ENCODE measurements at regions not wholly inside any gene's neighbourhood (a gene's known extent, or its start where the extent isn't known, plus 50 kb on each side); places are given as distances from the start of the nearest gene placed in this dataset.

DNA sequence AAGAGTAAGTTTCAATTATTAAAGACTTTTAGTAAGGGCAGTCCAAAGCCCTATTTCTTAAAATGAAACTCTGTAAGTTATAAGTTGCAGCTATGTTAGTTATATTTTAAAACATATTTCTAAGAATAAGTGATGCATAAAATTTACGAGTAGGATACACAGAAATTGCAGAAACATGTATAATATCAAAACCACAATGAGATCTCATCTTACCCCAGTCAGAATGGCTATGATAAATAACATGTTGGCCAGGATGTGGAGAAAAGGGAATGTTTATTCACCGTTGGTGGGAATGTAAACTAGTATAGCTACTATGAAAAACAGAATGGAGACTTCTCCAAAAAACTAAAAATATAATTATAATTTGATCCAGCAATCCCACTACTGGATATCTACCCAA lies 201.2 kb downstream of the CBLN2 start:
- DNase-seq, result no peak

DNA sequence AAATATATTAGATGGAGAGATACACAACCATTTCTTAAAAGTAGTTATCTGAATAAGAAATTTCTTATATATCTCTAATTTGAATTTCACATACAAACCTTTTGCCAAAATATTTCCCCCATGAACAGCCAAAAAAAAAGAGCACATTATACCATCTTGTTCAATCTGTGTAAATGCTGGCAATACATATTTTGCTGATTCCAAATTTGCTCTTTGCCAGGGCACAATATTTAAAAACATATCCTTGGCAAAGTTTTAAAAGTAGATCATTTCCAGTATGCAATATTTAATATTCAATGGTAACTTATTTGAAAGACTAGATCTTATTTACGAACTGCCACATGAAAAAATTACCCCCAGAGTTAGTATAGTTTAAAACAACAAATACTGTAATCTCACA lies 204.2 kb downstream of the CBLN2 start:
- DNase-seq, result no peak

DNA sequence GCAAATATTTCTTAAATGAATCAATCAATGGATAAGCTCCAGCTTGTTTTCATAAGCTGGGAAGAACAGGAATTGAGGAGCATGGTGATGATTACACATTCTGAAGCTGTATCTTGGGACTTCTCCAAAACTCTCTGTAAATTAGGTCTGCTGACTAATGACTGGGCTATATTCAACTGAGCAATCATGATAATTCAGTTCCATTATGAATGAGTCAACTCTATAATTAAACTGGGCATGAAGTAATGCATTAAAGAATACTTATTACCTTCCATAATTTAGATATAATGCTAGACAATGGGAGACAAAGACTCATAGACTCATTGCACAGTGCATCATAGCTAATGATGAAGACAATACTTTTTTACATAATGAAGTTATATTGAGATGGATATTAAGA lies 207.4 kb downstream of the CBLN2 start:
- DNase-seq, result no peak

DNA sequence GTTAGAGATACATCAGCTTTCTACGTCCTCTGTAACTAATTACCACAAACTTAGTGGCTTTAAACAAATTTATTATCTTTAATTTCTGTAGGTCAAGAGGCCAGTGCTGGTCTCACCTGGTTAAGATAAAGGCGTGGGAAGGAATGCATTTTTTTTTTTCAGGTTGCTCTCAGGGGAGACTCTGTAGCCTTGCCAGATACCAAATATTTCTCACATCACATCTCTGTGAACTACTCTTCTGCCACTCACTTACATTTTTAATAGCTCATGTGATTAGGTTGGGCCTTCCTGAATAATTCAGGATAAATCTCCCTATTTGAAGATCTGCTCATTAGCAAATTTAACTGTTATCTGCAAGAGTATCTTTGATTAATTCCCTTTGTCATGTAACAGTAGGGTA lies 214.6 kb downstream of the CBLN2 start:
- no peak for DNase-seq

DNA sequence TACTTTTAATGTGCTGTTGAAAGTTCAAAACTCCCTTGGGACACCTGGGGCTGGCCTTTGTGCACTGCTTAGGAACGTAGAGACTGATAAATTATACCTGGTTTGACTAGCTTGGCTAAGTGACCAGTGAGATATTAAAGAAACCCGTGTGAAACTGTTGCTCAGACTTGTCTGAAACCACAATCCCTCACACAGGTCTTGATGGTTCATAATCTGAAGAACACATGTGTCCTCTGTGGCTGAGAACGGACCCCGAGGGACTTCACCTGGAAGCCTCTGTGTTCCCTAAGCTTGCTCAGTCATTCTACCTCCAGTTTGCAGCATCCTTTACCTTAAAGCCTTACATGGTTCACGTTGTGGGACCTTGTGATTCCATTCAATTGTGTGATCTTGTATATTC lies 218.8 kb downstream of the CBLN2 start:
- no peak for DNase-seq

DNA sequence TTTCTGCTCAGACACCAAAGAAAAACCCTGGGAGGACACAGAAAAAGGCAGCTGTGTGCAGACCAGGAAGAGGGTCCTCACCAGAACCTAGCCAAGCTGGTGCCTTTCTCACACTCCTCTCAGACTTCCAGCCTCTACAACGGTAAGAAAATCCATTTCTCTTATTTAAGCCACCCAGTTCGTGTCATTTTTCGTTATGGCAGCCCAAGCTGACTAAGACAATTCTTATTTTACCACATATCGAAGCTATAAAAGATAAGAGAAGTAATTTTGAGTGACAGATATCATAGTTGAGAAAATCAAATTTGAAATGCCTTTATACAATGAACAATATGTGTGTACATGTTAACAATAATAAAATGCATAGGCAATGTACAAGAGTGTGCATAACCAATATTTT lies 219.5 kb downstream of the CBLN2 start:
- no peak for DNase-seq

DNA sequence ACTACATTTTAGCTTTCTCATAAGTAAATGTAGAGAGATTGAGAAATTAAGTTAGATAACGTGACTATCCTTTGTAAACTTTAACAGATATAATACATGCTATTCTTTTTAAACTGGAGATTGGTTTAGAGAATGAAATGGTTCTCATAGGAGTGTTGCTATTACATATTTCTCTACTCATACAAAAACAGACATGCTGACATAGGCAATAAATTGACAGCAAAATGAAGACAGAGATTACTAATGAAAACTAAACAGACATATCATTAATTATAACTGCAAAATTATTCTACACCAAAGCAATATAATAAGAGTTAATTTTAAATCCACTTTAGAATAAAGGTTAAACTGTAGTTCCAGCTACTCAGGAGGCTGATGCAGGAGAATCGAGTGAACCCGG lies 227.6 kb downstream of the CBLN2 start:
- no peak for DNase-seq

DNA sequence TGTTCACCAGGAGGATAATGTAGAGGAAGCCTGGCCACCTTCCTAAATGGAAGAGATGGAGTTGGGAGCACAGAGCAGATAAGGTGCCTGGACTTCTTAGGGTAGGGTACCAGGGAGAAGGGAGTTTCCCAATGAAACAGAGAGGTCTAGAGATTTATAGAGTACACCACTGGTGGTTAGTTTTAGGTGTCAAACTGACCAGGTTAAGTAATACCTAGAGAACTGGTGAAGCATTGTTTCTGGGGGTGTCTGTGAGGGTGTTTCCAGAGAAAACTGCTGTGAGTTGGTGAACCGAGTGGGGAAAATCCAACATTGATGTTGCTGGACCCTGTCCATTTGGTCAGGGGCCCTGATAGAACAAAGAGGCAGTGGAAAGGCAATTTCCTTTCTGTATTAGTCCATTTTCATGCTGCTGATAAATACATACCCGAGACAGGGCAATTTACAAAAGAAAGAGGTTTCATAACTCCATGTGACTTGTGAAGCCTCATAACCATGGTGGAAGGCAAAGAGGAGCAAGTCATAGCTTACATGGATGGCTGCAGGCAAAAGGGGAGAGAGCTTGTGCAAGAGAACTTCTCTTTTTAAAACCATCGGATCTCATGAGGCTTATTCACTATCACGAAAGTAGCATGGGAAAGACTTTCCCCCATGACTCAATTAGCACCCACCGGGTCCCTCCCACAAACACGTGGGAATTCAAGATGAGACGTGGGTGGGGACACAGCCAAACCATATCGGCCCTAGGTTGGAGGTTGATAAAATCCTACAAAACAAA lies 260.8 kb downstream of the CBLN2 start:
- DNase-seq, result no peak

DNA sequence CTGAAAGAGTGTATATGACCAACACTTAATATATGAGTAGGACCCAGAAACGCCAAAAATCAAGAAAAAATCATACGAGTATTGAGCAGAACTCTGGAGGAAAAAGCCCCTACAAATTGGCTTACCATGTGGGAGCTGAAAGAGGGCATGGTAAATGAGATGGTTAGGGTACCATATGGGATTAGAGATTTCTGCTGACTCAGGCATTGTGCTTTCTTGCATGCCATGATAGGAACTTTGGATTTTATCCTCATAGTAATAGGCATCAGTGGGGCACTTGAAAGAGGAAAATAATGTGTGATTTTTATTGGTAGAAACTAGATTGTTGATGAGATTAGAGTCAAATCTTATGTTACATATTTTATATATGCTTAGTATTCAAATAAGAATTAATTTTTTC lies 271.1 kb downstream of the CBLN2 start:
- no peak for DNase-seq

DNA sequence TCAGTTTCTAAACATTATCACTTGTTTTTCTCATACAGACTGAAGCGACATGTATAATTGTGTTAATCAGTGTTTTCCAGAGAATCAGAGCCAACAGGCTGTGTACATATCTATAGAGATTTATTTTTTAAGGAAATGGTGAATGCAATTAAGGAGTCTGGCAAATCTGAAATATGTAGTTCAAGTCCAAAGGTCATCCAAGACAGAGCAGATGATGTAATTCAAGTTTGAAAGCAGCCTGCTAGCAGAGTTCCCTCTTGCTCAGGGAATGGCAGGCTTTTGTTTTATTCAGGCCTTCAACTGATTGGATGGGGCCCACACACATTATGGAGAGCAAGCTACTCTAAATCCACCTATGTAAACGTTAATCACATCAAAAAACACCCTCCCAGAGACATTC lies 282.6 kb downstream of the CBLN2 start:
- no peak for DNase-seq

DNA sequence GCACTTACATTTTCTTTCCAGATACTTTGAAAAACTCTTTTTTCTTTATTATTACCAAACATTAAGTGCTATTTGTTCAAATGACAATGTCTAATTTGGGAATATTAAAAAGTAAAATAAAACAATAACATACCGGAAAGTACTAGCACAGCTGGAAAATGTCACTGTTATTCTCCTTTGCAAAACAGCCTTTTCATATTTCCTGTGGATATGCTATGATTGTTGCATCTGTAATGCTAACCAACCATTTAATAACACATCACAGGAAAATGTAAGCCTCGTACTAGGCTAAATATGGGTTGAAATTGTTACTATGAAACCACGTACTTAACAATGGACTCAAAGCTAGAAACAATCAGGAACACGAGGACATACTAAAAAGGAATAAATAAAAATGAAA lies 298.1 kb downstream of the CBLN2 start:
- no peak for DNase-seq

DNA sequence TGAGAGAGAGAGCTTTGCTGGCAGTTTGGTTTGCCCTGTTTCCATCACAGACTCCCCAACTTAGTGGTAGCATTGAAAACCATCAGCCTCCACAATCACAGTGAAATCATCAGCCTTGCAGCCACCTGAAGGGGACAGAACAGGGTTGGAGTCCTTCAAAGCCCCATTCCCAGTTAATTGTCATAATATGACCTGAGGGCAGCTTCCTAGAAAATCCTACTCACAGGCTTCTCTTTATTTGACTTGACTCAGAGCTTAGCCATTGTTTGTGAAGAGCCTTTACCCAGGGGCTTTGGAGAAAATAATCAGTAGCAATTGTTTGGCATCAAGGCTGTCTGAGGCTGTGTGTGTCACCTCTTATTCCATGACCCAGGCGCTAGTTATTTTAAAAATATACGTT lies 308.7 kb downstream of the CBLN2 start:
- no peak for DNase-seq

DNA sequence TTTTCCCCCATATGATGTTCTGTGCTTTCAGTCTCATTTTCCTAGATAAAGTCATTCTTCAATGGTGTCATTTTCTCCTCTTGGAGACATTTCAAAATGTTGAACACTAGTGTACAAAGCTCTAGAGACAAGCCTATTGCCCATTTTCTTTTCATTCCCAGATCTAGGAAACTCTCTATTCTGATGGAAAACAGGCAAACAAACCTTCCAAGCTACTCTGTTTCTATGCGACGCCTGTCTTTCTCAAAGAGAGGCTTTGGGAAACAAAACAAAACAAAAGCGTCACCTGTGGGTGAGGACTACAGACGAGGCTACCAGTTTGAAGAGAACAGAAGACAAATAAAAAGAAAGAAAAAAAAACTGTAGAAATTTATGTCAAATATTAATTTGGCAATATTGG lies 311.0 kb downstream of the CBLN2 start:
- no peak for DNase-seq

DNA sequence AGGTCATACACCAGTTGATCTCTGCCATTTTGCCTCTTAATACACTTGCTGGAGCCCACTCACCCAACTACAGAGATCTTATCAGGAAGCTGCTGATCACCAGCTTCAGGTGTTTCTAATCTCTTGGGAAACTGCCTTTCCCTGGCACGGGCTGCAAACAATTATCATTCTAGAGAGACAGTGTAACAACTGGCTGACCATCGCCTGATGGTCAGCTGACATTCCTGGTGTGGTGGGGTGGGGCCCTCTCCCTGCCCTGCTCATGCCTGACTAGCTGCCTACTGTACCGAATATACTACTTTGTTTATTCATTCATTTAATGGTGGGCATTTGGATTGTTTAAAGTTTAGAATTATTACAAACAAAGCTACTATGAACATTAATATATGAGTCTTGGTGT lies 311.5 kb downstream of the CBLN2 start:
- no peak for DNase-seq

DNA sequence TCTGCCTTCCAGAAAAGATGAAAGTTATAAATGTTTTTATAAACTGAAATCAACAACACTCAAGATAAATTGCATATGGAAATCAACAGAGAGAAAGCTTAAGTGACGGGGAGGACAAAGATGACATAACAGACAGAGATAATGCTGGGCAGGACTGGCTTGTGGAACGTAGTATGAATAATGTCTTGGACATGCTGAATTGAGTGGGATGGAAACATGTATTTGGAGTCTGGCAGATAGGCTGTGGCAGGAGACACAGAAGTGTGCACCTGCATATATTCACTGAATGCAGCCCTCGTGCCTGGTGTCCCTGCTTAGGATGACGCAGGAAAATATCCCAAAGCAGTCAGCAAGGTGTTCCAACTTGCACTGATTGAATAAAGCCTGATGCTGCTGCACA lies 318.2 kb downstream of the CBLN2 start:
- no peak for DNase-seq

DNA sequence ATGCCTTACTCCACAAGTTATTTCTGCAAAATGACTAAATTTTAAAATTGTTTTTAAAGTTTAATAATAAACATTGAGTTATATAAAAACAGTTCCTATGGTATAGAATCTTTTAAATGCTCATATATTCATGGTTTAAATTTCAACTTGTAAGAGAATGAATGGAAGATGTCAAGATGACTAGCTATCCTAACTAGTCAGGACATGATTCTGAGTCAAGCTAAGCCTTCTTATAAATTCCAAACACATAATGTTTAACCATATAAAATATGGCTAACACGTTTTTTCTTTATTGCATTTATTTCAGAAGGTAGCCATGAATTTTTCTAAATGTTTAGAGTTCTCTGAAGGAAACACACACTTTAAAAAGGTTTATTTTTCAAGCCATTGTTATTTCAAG lies 320.4 kb downstream of the CBLN2 start:
- no peak for DNase-seq

DNA sequence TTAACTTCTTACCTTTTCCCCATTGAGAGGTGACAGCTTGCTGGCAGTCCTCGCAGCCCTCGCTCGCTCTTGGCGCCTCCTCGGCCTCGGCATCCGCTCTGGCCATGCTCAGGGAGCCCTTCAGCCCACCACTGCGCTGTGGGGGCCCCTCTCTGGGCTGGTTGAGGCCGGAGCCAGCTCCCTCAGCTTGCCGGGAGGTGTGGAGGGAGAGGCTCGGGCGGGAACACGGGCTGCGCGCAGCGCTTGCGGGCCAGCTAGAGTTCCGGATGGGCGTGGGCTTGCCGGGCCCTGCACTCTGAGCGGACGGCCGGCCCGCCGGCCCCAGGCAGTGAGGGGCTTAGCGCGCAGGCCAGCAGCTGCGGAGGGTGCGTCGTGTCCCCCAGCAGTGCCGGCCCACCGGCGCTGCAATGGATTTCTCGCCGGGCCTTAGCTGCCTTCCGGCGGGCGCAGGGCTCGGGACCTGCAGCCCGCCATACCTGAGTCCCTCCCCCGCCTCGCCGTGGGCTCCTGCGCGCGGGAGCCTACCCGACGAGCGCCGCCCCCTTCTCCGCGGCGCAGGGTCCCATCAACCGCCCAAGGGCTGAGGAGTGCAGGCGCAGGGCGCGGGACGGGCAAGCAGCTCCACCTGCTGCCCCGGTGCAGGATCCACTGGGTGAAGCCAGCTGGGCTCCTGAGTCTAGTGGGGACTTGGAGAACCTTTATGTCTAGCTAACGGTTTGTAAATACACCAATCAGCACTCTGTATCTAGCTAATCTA lies 335.0 kb downstream of the CBLN2 start:
- DNase-seq, result no peak

DNA sequence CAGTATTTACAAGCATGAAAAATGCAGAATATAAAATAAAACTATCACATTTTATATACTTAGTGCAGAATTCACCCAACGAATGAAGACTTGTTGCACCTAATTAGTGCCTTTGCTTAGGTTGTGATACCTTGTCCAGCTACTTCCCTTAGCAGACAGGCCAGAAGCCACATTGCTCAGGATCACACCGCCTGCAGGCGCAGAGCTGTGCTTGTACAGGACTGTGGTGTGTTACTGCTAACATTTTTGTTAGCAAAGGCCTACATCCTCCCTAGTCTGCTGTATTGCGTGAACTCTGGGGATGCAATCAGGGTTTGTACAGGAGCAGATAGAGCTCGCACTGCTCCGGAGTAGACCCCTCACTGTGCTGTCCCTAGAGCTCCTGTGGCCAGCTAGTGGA lies 336.9 kb downstream of the CBLN2 start:
- DNase-seq, result no peak

DNA sequence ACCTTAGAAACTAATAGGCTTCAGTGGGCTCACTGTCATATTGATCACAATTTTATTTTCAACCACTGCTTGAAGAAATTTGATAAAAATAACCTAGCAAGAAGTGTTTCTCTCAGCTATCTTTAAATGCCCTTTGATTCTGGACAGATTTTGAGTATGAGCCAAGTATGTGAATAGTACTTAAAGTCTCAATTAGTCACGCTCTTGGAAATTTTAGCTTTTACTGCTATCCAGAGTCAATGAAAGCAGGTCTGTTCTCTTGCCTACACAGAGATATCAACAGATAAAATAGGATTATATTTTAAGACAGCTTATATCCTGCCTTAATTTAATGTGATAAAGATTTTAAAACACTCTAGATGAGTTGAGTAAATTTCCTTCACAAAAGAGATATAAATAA lies 337.3 kb downstream of the CBLN2 start:
- DNase-seq, result no peak

DNA sequence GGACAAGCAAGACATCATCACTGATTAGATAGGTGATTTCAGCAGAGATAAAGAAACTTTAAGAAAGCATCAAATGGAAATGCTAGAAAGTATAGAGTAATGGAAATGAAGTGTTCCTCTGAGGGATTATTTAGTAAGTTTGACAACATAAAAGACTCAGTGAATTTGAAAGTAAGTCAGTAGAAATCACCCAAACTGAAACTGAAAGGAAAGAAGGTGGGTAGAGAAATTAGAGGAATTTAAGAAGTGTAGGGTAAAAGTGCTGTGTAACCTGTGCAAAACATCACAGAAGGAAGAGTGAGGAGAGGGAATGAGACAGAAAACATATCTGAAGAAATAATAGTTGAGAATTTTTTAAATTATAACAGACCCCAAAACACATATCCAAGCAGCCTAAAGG lies 343.1 kb downstream of the CBLN2 start:
- DNase-seq, result no peak

DNA sequence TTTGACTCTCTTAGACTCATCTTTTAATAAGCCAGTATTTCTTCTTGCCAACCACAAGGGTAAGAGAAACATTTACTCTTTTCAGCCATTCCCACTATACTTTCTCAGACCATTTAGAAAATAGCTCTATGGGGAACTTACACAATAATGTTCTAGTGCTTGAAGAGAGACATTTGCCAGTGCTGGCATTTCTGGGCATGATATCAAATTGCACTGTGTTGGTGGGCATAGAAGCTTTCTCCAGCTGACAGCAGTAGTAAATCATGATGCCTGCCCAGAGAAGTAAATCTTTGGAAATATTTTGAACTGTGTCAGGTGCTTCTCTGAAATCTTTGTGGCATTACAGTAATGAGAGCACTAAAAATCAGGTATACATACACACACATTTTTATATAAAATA lies 346.6 kb downstream of the CBLN2 start:
- DNase-seq, result no peak

DNA sequence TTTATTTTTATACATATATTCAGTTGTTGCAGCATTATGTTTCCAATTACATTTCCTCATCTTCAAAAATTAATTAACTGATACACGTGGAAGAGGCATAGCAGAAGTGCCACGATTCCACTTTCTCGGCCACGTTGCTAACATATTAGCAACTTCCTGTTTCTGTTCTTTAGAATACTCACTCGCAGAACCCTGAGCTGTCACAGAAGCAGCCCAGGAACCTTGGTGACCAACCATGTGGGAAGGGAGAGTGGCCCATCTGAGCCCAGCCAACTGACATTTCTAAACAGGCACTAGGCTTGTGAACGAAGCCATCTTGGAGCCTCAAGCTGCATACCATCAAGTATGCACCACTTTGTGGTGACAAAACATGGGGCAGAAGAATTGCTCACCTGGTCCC lies 350.1 kb downstream of the CBLN2 start:
- no peak for DNase-seq

DNA sequence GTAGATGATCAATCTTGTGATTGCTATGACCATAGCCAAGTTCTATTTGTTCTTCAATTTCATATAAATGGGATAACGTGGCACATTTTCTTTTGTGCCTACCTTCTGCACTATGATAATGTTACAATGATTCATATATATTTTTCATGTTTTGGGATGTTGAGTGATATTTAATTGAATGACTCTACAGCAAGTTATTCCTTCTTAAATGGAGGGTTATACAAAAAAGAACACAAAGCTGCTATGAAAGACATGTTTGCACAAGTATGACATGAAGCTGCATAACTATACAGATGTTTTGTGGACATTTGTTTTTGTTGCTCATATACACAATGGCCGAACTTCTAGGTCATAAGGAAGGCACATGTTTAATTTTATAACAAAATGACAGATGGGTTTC lies 356.2 kb downstream of the CBLN2 start:
- DNase-seq, result no peak

DNA sequence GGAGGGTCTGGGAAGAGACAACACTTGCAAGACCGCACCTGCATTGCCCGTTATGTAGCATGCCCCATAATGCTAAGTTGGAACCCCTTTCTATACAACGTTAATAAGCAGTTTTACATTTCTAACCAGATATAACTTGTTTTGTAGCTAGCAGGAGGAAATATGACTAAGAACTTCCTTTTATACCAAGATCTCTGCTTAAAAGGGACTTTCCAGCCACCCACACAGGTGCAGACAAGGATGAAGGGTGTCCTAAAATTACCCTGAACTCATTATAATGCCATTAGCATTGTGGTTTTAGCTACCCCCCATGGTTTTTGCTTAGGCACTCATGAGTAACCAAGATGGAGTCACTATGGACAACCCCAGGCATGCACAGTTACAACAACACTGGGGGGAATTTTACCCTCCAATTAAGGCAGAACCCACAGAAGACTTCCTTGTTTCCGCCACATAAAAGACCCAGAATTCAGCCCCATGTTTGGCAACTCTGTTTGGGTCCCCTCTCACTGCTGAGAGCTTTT lies 362.8 kb downstream of the CBLN2 start:
- DNase-seq, result no peak

DNA sequence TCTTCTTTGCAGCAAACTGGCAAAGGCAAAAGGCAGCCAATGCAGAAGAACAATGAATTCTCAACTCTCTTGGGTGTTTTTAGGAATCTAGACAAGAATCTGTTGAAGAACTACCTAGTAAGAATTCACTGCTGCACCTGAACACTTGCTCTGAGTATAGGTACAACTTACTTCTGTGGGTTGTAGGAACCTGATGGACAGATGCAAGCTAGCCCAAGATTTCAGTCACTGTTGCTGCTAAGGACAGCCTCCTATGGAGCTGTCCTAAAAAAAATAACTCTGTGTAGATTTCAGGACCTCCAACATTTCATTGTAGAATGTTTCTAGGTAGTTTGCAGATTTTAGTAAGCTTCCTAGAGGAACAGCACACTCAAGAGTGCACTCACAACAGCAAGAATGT lies 363.5 kb downstream of the CBLN2 start:
- DNase-seq, result no peak

All from stimulated activated CD4-positive, alpha-beta T cell treated with anti-CD3 and anti-CD28 coated beads, Interleukin-4, amount 100 ng/mL, for 1 hour (primary cell).